Ascending aorta (tissue), 2 donors: ENCODE measurements at regions not wholly inside any gene's neighbourhood (a gene's known extent, or its start where the extent isn't known, plus 50 kb on each side); places are given as distances from the start of the nearest gene placed in this dataset.
"Not testable (repeated sequence)": the region's sequence is repeated elsewhere in the genome, so short reads cannot be mapped to it uniquely, and the experiment has no call there.

Source experiments
- DNase-seq, 2 donors: peaks; one replicate each; pipeline ENCODE4 v3.0.0-alpha.2; 2019; ENCODE audit warnings: low spot score in 2 of 2
- H3K27ac ChIP-seq, 2 donors: fragments of 200-600 bp; sonication (generic); one replicate each; pipeline ENCODE4 v1.5.1; 2016 to 2017; ENCODE audit warnings: mild to moderate bottlenecking in 1 of 2
- H3K27me3 ChIP-seq: fragments of 200-600 bp; sonication (generic); one replicate; pipeline ENCODE4 v1.5.1; 2017
- H3K36me3 ChIP-seq, 2 donors: fragments of 200-600 bp; sonication (generic); one replicate each; pipeline ENCODE4 v1.5.1; 2016
- H3K4me1 ChIP-seq, 2 donors: fragments of 200-600 bp; sonication (generic); one replicate each; pipeline ENCODE4 v1.5.1; 2016 to 2017; ENCODE audit warnings: mild to moderate bottlenecking in 1 of 2
- H3K4me3 ChIP-seq, 2 donors: fragments of 200-600 bp; sonication (generic); one replicate each; pipeline ENCODE4 v1.5.1; 2016 to 2017; ENCODE audit warnings: mild to moderate bottlenecking in 1 of 2
- H3K9me3 ChIP-seq, 2 donors: fragments of 200-600 bp; sonication (generic); one replicate each; pipeline ENCODE4 v1.5.1; 2016
- intact Hi-C: fragments of 100-400 bp; cut with DNase I; formaldehyde crosslinking; loops from one replicate; pipeline ENCODE4 v1.15.1; 2023
- TF ChIP-seq, protein P1 (sequence below), 3 experiments: fragments of 200-600 bp in 2 of 3; fragments of 450-650 bp in 1 of 3; sonication (generic) in 2 of 3; IDR thresholded peaks; one replicate each; pipeline ENCODE4 v1.5.1; 2016 to 2019; ENCODE audit warnings: antibody characterized with exemption in 3 of 3, mild to moderate bottlenecking in 1 of 3, moderate library complexity in 1 of 3

DNA sequence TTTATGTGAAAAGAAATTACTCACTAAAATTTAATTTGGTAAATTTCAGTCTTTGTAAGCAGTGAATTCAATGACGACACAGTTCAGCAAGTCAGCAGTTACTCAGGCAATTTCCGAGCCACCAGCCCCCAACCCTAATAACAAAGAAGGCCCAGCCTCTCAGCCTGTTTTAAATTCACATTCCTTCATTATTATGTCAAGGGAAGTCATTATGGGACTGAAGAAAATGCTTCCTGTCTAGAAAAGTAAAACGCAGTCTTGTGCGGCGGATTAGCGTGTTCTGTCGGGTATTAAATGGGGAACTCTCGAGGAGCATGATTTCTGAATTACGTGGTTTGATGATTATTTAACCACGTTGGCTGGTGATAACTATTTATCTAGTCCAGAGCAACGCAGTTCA is 177.6 kb downstream of the AIPL1 start:
- H3K27me3 ChIP-seq = no peaks in the 10 kb centered on the region
- H3K4me3 ChIP-seq = no peak overlapping the region
- H3K27ac ChIP-seq = no peak overlapping the region
- H3K9me3 ChIP-seq = no peaks in the 10 kb centered on the region
- no peaks in the 10 kb centered on the region for H3K4me1 ChIP-seq
- TF ChIP-seq, protein P1, sequence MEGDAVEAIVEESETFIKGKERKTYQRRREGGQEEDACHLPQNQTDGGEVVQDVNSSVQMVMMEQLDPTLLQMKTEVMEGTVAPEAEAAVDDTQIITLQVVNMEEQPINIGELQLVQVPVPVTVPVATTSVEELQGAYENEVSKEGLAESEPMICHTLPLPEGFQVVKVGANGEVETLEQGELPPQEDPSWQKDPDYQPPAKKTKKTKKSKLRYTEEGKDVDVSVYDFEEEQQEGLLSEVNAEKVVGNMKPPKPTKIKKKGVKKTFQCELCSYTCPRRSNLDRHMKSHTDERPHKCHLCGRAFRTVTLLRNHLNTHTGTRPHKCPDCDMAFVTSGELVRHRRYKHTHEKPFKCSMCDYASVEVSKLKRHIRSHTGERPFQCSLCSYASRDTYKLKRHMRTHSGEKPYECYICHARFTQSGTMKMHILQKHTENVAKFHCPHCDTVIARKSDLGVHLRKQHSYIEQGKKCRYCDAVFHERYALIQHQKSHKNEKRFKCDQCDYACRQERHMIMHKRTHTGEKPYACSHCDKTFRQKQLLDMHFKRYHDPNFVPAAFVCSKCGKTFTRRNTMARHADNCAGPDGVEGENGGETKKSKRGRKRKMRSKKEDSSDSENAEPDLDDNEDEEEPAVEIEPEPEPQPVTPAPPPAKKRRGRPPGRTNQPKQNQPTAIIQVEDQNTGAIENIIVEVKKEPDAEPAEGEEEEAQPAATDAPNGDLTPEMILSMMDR (IDR thresholded peaks at IDR 0.05) = no peak
- intact Hi-C loops = no loop called here
- no peak for DNase-seq
- H3K36me3 ChIP-seq = no peaks in the 10 kb centered on the region

DNA sequence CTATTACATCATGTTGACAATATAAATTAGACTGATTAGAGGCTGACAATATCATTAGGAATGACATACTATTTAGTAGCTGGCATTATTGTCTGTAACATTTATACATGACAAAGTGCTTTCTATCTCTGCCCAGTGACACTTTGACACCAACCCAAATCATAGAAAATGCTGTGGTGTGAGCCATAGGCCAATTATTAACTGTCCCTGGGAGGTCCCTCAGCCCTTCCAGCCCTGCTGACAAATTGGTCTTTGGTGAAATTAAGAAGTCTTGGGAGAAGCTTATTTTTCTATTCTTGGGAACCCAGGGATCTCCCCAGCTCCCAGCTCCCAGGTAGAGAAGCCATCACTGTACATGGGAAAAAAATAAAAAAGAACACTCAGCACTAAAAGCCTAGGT is 179.6 kb downstream of the AIPL1 start:
- Histone ChIP-seq H3K27me3 (no peaks in the 10 kb centered on the region), H3K27ac (no peak overlapping the region), H3K4me1 (no peaks in the 10 kb centered on the region), H3K9me3 (no peaks in the 10 kb centered on the region), H3K4me3 (no peak overlapping the region), H3K36me3 (no peaks in the 10 kb centered on the region)
- DNase-seq = no peak
- intact Hi-C loops = no loop called here
- TF ChIP-seq, protein P1 (IDR thresholded peaks at IDR 0.05) = no peak

DNA sequence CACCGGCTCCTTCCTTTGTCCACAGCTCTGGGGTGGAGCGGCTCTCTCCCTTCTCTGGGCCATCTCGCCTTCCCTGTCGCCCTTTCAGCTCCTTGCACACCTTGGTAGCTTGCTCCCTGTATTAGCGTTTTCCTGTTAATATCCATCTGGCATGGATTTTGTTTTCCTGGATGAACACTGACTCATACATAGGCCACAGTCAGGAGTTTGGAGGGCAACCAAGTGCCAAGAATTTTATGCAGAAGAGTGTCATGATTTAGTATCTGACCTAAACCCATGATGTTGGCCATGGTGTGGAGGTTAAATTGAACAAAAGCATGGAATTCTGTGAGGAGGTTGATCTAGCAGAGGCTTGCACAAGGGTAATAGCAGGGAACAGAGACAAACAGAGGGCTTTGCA is 180.9 kb downstream of the AIPL1 start:
- Histone ChIP-seq H3K4me1 (no peaks in the 10 kb centered on the region), H3K27me3 (no peaks in the 10 kb centered on the region), H3K4me3 (no peak overlapping the region), H3K9me3 (no peaks in the 10 kb centered on the region), H3K27ac (no peak overlapping the region), H3K36me3 (no peaks in the 10 kb centered on the region)
- intact Hi-C loops = no loop called here
- DNase-seq = no peak
- TF ChIP-seq, protein P1 (IDR thresholded peaks at IDR 0.05) = no peak

DNA sequence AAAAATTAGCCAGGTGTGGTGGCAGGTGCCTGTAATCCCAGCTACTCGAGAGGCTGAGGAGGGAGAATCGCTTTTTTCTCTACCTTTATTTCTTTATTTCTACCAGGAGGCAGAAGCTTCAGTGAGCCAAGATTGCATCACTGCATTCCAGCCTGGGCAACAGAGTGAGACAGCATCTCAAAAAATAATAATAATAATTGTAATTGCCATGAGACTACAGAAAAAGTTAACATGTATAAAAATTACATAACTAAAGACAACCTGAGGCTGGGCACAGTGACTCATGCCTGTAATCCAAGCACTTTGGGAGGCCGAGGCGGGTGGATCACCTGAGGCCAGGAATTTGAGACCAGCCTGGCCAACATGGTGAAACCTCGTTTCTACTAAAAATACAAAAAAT is 181.5 kb downstream of the WSCD1 start:
- H3K27me3 ChIP-seq, DNase-seq, intact Hi-C loops: not testable (repeated sequence)

DNA sequence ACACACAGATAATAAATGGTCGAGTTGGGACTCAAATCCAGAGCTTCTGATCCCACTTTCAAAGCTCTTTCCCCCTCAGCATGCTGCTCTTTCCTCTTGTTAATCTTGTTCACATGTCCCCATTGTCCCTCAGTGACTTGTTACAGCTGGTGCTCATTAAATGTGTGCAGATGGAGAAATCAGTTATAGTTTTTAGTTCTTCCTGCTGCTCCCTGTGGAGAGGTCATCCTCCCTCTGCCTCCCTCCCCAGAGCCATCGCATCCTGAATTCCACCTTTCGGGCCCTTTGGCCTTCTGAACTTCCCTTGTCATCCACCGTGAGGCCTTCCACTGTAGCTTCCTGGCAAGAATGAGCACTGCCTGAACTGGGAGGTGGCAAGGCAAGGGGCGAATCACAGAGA is 179.6 kb downstream of the WSCD1 start:
- TF ChIP-seq, protein P1 (IDR thresholded peaks at IDR 0.05) = no peak
- H3K36me3 ChIP-seq = no peaks in the 10 kb centered on the region
- no peak overlapping the region for H3K27ac ChIP-seq
- no peaks in the 10 kb centered on the region for H3K4me1 ChIP-seq
- H3K9me3 ChIP-seq = no peaks in the 10 kb centered on the region
- H3K4me3 ChIP-seq = no peak overlapping the region
- intact Hi-C loops = no loop called here
- H3K27me3 ChIP-seq = no peaks in the 10 kb centered on the region
- DNase-seq = no peak

More for the DNA sequence above, 181.5 kb downstream of the WSCD1 start:
- not testable (repeated sequence) for H3K36me3 ChIP-seq, H3K4me3 ChIP-seq, H3K4me1 ChIP-seq, H3K9me3 ChIP-seq, H3K27ac ChIP-seq

DNA sequence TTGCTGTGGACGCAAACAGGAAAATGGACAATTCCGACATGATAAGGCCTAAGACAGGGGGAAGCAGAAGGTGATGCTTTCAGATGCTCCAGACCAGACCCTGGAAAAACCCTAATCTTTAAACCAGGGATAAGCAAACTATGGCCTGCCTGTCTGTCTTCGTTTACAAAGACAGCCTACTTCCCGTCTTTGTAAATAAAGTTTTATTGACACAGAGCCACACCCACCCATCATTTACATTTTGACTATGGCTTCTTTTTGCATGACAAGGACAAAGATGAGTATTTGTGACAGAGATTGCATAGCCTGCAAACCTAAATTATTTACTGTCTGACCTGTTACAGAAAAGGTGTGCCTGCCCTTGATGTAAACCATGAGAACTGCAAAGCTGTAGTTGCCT is 177.9 kb downstream of the WSCD1 start:
- DNase-seq = no peak
- Histone ChIP-seq H3K36me3 (no peaks in the 10 kb centered on the region), H3K9me3 (no peaks in the 10 kb centered on the region), H3K27ac (no peak overlapping the region), H3K4me1 (no peaks in the 10 kb centered on the region), H3K4me3 (no peak overlapping the region), H3K27me3 (no peaks in the 10 kb centered on the region)
- intact Hi-C loops = no loop called here
- TF ChIP-seq, protein P1 (IDR thresholded peaks at IDR 0.05) = no peak
